ENCODE measurements at regions not wholly inside any gene's neighbourhood (a gene's known extent, or its start where the extent isn't known, plus 50 kb on each side); places are given as distances from the start of the nearest gene placed in this dataset.

- Mint-ChIP-seq H3K27me3 (ENCODE audit: insufficient read depth) (no peaks in the 10 kb centered on the region; the same call in 1 of the 2 replicates), H3K4me1 (ENCODE audit: low read depth) (peaks cover 32% of the 10 kb centered on the region), H3K9me3 (no peaks in the 10 kb centered on the region), H3K4me3 (no peak overlapping the region), H3K27ac (no peak overlapping the region), H3K36me3 (ENCODE audit: low read depth) (peaks cover 6% of the 10 kb centered on the region)
- TF ChIP-seq CTCF (IDR thresholded peaks at IDR 0.05), result no peak
- DNase-seq, result no peak
Observed at GRCh38 chr9:109888695-109889094, 108.7 kb downstream of the PALM2AKAP2 start.

GRCh38 chr9:109889456-109889855 lies 109.5 kb downstream of the PALM2AKAP2 start:
- no peak for TF ChIP-seq CTCF (IDR thresholded peaks at IDR 0.05)

GRCh38 chr9:109893241-109893640 lies 113.2 kb downstream of the PALM2AKAP2 start:
- H3K27me3 Mint-ChIP-seq (ENCODE audit: insufficient read depth), result no peaks in the 10 kb centered on the region; the same call in 1 of the 2 replicates
- H3K9me3 Mint-ChIP-seq, result no peaks in the 10 kb centered on the region
- peaks cover 29% of the 10 kb centered on the region for H3K4me1 Mint-ChIP-seq (ENCODE audit: low read depth)
- peaks cover 6% of the 10 kb centered on the region; the same call in 1 of the 2 replicates for H3K36me3 Mint-ChIP-seq (ENCODE audit: low read depth)
- H3K4me3 Mint-ChIP-seq, result no peak overlapping the region
- H3K27ac Mint-ChIP-seq, result no peak overlapping the region
- no peak for TF ChIP-seq CTCF (IDR thresholded peaks at IDR 0.05)
- no peak for DNase-seq

More at GRCh38 chr9:109889456-109889855, 109.5 kb downstream of the PALM2AKAP2 start:
- Mint-ChIP-seq H3K27ac (no peak overlapping the region), H3K9me3 (no peaks in the 10 kb centered on the region), H3K36me3 (ENCODE audit: low read depth) (peaks cover 6% of the 10 kb centered on the region; the same call in 1 of the 2 replicates), H3K27me3 (ENCODE audit: insufficient read depth) (no peaks in the 10 kb centered on the region; the same call in 1 of the 2 replicates), H3K4me3 (no peak overlapping the region), H3K4me1 (ENCODE audit: low read depth) (peaks cover 35% of the 10 kb centered on the region)
- no peak for DNase-seq

- Mint-ChIP-seq H3K4me3 (no peak overlapping the region), H3K27ac (peak overlapping the region; percentile 76; the same call in 1 of the 2 replicates), H3K4me1 (ENCODE audit: low read depth) (peaks cover 29% of the 10 kb centered on the region), H3K36me3 (ENCODE audit: low read depth) (peaks cover 6% of the 10 kb centered on the region; the same call in 1 of the 2 replicates), H3K9me3 (no peaks in the 10 kb centered on the region), H3K27me3 (ENCODE audit: insufficient read depth) (no peaks in the 10 kb centered on the region; the same call in none of the 2 replicates)
- DNase-seq, result no peak
- no peak for TF ChIP-seq CTCF (IDR thresholded peaks at IDR 0.05)
Observed at GRCh38 chr9:109894473-109894872, 114.5 kb downstream of the PALM2AKAP2 start.

GRCh38 chr9:109894921-109895758 lies 115.1 kb downstream of the PALM2AKAP2 start:
- H3K27ac Mint-ChIP-seq, result peak overlapping the region; percentile 76
- DNase-seq, result peak; percentile 72

More at GRCh38 chr9:109894921-109895758, 115.1 kb downstream of the PALM2AKAP2 start:
- TF ChIP-seq CTCF (IDR thresholded peaks at IDR 0.05), result no peak
- Mint-ChIP-seq H3K4me1 (ENCODE audit: low read depth) (peaks cover 25% of the 10 kb centered on the region), H3K36me3 (ENCODE audit: low read depth) (peaks cover 3% of the 10 kb centered on the region; the same call in 1 of the 2 replicates), H3K27me3 (ENCODE audit: insufficient read depth) (no peaks in the 10 kb centered on the region; the same call in none of the 2 replicates), H3K4me3 (no peak overlapping the region), H3K9me3 (no peaks in the 10 kb centered on the region)

All from HFFc6 (cell line).